HepG2 (cell line): ENCODE measurements at regions not wholly inside any gene's neighbourhood (a gene's known extent, or its start where the extent isn't known, plus 50 kb on each side); places are given as distances from the start of the nearest gene placed in this dataset.

ENCODE experiments used
- ATAC-seq: fragments of 200-7000 bp; cut with Tn5 transposase; 3 replicates; pipeline ENCODE4 v1.9.1; 2020; ENCODE audit warnings: mild to moderate bottlenecking, moderate library complexity
- BruUV-seq: library from RNA; stranded (reverse); fragments of 400-500 nt; replicated peaks from 2 replicates; lab custom pipeline; 2021; lab: Mats Ljungman, UMichigan
- CTCF ChIA-PET: fragments of 300-600 bp; formaldehyde crosslinking; extraction: SDS; loops from one replicate; lab custom pipeline; 2021; ENCODE audit warnings: low total read pairs, inconsistent platforms, low intra/inter-chr PET ratio; lab: Yijun Ruan, JAX
- POLR2A ChIA-PET: fragments of 350-600 bp; sonication (Branson Sonifier 250); formaldehyde crosslinking; loops from one replicate; lab custom pipeline; 2020; ENCODE audit warnings: antibody characterized with exemption, inconsistent platforms; lab: Yijun Ruan, JAX
- DNase-seq: peaks from one replicate; pipeline ENCODE4 v3.0.0-alpha.2; 2015; ENCODE audit warnings: low spot score
- FAIRE-seq: peaks from 3 replicates; lab custom pipeline; 2011; peaks lifted over from hg19 to GRCh38; lab: Jason Lieb, UNC
- H2AFZ ChIP-seq: one replicate; pipeline ENCODE4 v1.6.1; 2011; ENCODE audit warnings: low read length, inconsistent platforms
- H3K27ac ChIP-seq: fragments of 300-600 bp; 3 replicates; pipeline ENCODE4 v1.8.0; 2011; ENCODE audit warnings: mixed run types, mild to moderate bottlenecking, mixed read lengths, low read length, inconsistent platforms; ENCODE audit not compliant: insufficient read depth; ENCODE audit errors: extremely low read length
- H3K27me3 ChIP-seq, 2 experiments: fragments of 200-600 bp in 1 of 2; 2 replicates in 1 of 2; 3 replicates in 1 of 2; pipeline versions ENCODE4 v1.6.0 to v1.8.0; 2011; ENCODE audit warnings: low read length in 2 of 2, mild to moderate bottlenecking in 2 of 2, moderate library complexity in 2 of 2, inconsistent platforms in 1 of 2; ENCODE audit not compliant: insufficient read depth in 2 of 2, control insufficient read depth in 1 of 2
- H3K36me3 ChIP-seq, 2 experiments: fragments of 200-600 bp in 1 of 2; replicated peaks in 1 of 2; 2 replicates in 1 of 2; 3 replicates in 1 of 2; pipeline versions ENCODE4 v1.5.1 to v1.8.0; 2011; ENCODE audit warnings: low read length in 2 of 2, inconsistent platforms in 1 of 2; ENCODE audit not compliant: insufficient read depth in 2 of 2, control insufficient read depth in 1 of 2
- H3K4me1 ChIP-seq: 2 replicates; pipeline ENCODE4 v1.5.1; 2012; ENCODE audit warnings: low read length, inconsistent platforms; ENCODE audit not compliant: insufficient read depth
- H3K4me2 ChIP-seq: 2 replicates; pipeline ENCODE4 v1.6.0; 2011; ENCODE audit warnings: low read depth, low read length, inconsistent platforms
- H3K4me3 ChIP-seq, 3 experiments: fragments of 200-600 bp in 1 of 3; sonication (generic), shearing (Covaris generic) in 1 of 3; replicated peaks in 1 of 3; 2 replicates each; pipeline ENCODE4 v1.5.1; 2011 to 2016; ENCODE audit warnings: low read length in 3 of 3, inconsistent platforms in 2 of 3, low read depth in 2 of 3, mild to moderate bottlenecking in 2 of 3, control low read depth in 1 of 3, mixed read lengths in 1 of 3; ENCODE audit not compliant: insufficient read depth in 1 of 3
- H3K79me2 ChIP-seq: one replicate; pipeline ENCODE4 v1.6.1; 2011; ENCODE audit warnings: low read length, inconsistent platforms; ENCODE audit not compliant: insufficient read depth
- H3K9ac ChIP-seq: 2 replicates; pipeline ENCODE4 v1.6.0; 2011; ENCODE audit warnings: mild to moderate bottlenecking, low read depth, low read length, inconsistent platforms; ENCODE audit not compliant: insufficient read depth
- H3K9me3 ChIP-seq: 2 replicates; pipeline ENCODE4 v1.5.1; 2012; ENCODE audit warnings: mild to moderate bottlenecking, low read length
- H4K20me1 ChIP-seq: 2 replicates; pipeline ENCODE4 v1.6.0; 2011; ENCODE audit warnings: inconsistent platforms, mild to moderate bottlenecking, low read length, moderate library complexity; ENCODE audit not compliant: insufficient read depth
- ATF6 ChIP-seq: sonication (generic); formaldehyde crosslinking; conservative IDR thresholded peaks from 2 replicates; pipeline ENCODE4 v1.4.0; 2020; ENCODE audit warnings: missing genetic modification reagents
- FOXP1 ChIP-seq, 2 experiments: fragments of 450-650 bp in 1 of 2; IDR thresholded peaks; 2 replicates each; pipeline ENCODE4 v1.6.1; 2017 to 2018; ENCODE audit warnings: antibody characterized with exemption in 1 of 2
- HCFC1 ChIP-seq: fragments of 150-350 bp; IDR thresholded peaks from 2 replicates; pipeline ENCODE4 v1.6.1; 2014; ENCODE audit warnings: low read depth, low read length
- JUNB ChIP-seq: sonication (generic); formaldehyde crosslinking; IDR thresholded peaks from 2 replicates; pipeline ENCODE4 v1.8.0; 2022; ENCODE audit warnings: missing genetic modification reagents, mild to moderate bottlenecking, borderline replicate concordance
- NBN ChIP-seq: fragments of 450-650 bp; conservative IDR thresholded peaks from 2 replicates; pipeline ENCODE4 v1.6.1; 2017
- NFE2 ChIP-seq: sonication (generic); formaldehyde crosslinking; IDR thresholded peaks from 2 replicates; pipeline ENCODE4 v1.4.0; 2020; ENCODE audit warnings: missing genetic modification reagents
- NFE2L1 ChIP-seq: sonication (generic); formaldehyde crosslinking; IDR thresholded peaks from 2 replicates; pipeline ENCODE4 v1.4.0; 2020; ENCODE audit warnings: missing genetic modification reagents, mild to moderate bottlenecking, borderline replicate concordance
- POLR2A ChIP-seq, 2 experiments: IDR thresholded peaks; 2 replicates each; pipeline ENCODE4 v1.6.1; 2011; ENCODE audit warnings: low read depth in 2 of 2, low read length in 2 of 2, mild to moderate bottlenecking in 1 of 2, moderate library complexity in 1 of 2; ENCODE audit not compliant: insufficient read depth in 1 of 2
- RFX3 ChIP-seq: IDR thresholded peaks from 2 replicates; pipeline ENCODE4 v1.6.1; 2016; ENCODE audit warnings: missing biosample characterization, missing genetic modification reagents
- SRF ChIP-seq: IDR thresholded peaks from 2 replicates; pipeline ENCODE4 v1.6.1; 2011; ENCODE audit warnings: mild to moderate bottlenecking, low read depth, low read length, moderate library complexity
- ZFX ChIP-seq: sonication (generic); formaldehyde crosslinking; IDR thresholded peaks from 2 replicates; pipeline ENCODE4 v1.4.0; 2020; ENCODE audit warnings: mild to moderate bottlenecking, low read depth, missing genetic modification reagents, moderate library complexity
- ZIK1 ChIP-seq: sonication (generic); formaldehyde crosslinking; IDR thresholded peaks from 2 replicates; pipeline ENCODE4 v1.5.0; 2020; ENCODE audit warnings: mild to moderate bottlenecking, low read depth, missing genetic modification reagents, borderline replicate concordance
- ZNF224 ChIP-seq: sonication (generic); formaldehyde crosslinking; IDR thresholded peaks from 2 replicates; pipeline ENCODE4 v1.5.0; 2020; ENCODE audit warnings: mild to moderate bottlenecking, missing genetic modification reagents
- ZNF280B ChIP-seq: sonication (generic); formaldehyde crosslinking; IDR thresholded peaks from 2 replicates; pipeline ENCODE4 v1.5.0; 2020; ENCODE audit warnings: missing genetic modification reagents, mild to moderate bottlenecking, borderline replicate concordance
- ZNF3 ChIP-seq: IDR thresholded peaks from 2 replicates; pipeline ENCODE4 v1.7.0; 2017; ENCODE audit warnings: inconsistent platforms
- WGBS: methylation state at CpG from one replicate; pipeline ENCODE4 v1.1.6; 2017; ENCODE audit warnings: low lambda C conversion rate; 5-methylcytosine and 5-hydroxymethylcytosine counted together
- in situ Hi-C: cut with HindIII; loops from 2 replicates; pipeline ENCODE4 v1.10.0; 2017; ENCODE audit warnings: low pct_unique_long_range_greater_than_20kb; ENCODE audit not compliant: extremely low pct_ligation_motif_present
- intact Hi-C: fragments of 100-400 bp; cut with micrococcal nuclease; formaldehyde crosslinking; loops from one replicate; pipeline ENCODE4 v1.10.0; 2022; ENCODE audit not compliant: unreplicated experiment

GRCh38 chr2:175679231-175679630, 322.8 kb downstream of the LNPK start (continued):
- no peak for TF ChIP-seq SRF

- TF ChIP-seq ATF6 (CRISPR knock-in tag), result no peak
- no peak for TF ChIP-seq ZNF3 (CRISPR knock-in tag)
- no peak for TF ChIP-seq JUNB (CRISPR knock-in tag)
- no peak for TF ChIP-seq NFE2 (CRISPR knock-in tag)
- TF ChIP-seq ZNF224 (CRISPR knock-in tag), result no peak
- TF ChIP-seq ZIK1, result no peak
- TF ChIP-seq ZNF280B (CRISPR knock-in tag), result no peak
- no peak for TF ChIP-seq NBN
- no peak for TF ChIP-seq POLR2A (IDR thresholded peaks at IDR 0.05; ENCODE audit: insufficient read depth in 1 of 2, low read depth in 2 of 2, low read length in 2 of 2)
- no peak for TF ChIP-seq NFE2L1
- TF ChIP-seq ZFX (CRISPR knock-in tag), result no peak
- TF ChIP-seq RFX3 (CRISPR knock-in tag), result no peak
- no peak for TF ChIP-seq FOXP1 (IDR thresholded peaks at IDR 0.05)
- no peak for TF ChIP-seq FOXP1 (CRISPR knock-in tag; IDR thresholded peaks at IDR 0.05)
- TF ChIP-seq HCFC1, result no peak
- 83% methylated on average over 2 of the region's 2 CpGs for whole genome bisulfite sequencing
- DNase-seq, result no peak
- BruUV-seq, result no TSS peak
- no peak for ATAC-seq
- no peak overlapping the region for H3K4me3 ChIP-seq
- H3K9ac ChIP-seq, result no peak overlapping the region
- no peaks in the 10 kb centered on the region for H3K79me2 ChIP-seq
- FAIRE-seq, result no peak
- H2AFZ ChIP-seq, result no peak overlapping the region
- intact Hi-C loops (no loop called here), in situ Hi-C loops (loop anchor here (25.0 kb wide), 1 partner anchor 984 kb away; no protein-coding TSS in a partner anchor)
- H3K27ac ChIP-seq, result no peak overlapping the region
- ChIA-PET CTCF (no interaction called here), POLR2A (no interaction called here)
- H3K4me2 ChIP-seq, result no peak overlapping the region
- no peaks in the 10 kb centered on the region for H3K9me3 ChIP-seq
- no peaks in the 10 kb centered on the region for H3K4me1 ChIP-seq
- H3K27me3 ChIP-seq, result no peaks in the 10 kb centered on the region
- H3K36me3 ChIP-seq, result no peaks in the 10 kb centered on the region
- H4K20me1 ChIP-seq, result no peaks in the 10 kb centered on the region
These were observed 324.2 kb downstream of the LNPK start for GRCh38 chr2:175677880-175678279.
